Endothelial cell of umbilical vein (primary cell): ENCODE measurements at regions not wholly inside any gene's neighbourhood (a gene's known extent, or its start where the extent isn't known, plus 50 kb on each side); places are given as distances from the start of the nearest gene placed in this dataset.

ENCODE experiments used
- BruUV-seq: library from RNA; stranded (reverse); fragments of 400-500 nt; replicated peaks from 2 replicates; lab custom pipeline; 2021; lab: Mats Ljungman, UMichigan
- CTCF ChIA-PET: fragments of 300-600, 350-600 bp; sonication (Branson Sonifier 250); formaldehyde crosslinking; loops from one replicate; lab custom pipeline; 2021; ENCODE audit warnings: antibody characterized with exemption, inconsistent platforms; lab: Charles Lee
- POLR2A ChIA-PET: fragments of 300-600, 350-600 bp; sonication (Branson Sonifier 250); formaldehyde crosslinking; loops from one replicate; lab custom pipeline; 2021; ENCODE audit warnings: antibody characterized with exemption, inconsistent platforms; lab: Charles Lee
- DNase-seq: peaks from one replicate; pipeline ENCODE4 v3.0.0-alpha.2; 2011; ENCODE audit warnings: low read depth, low spot score
- FAIRE-seq: peaks from 2 replicates; lab custom pipeline; 2011; peaks lifted over from hg19 to GRCh38; lab: Jason Lieb, UNC
- H2AFZ ChIP-seq: 2 replicates; pipeline ENCODE4 v1.6.0; 2012; ENCODE audit warnings: low read depth, low read length, control low read depth, inconsistent platforms
- H3K27ac ChIP-seq: 2 replicates; pipeline ENCODE4 v1.5.1; 2011; ENCODE audit warnings: low read depth, mild to moderate bottlenecking, control low read depth, low read length, moderate library complexity; ENCODE audit not compliant: insufficient read depth
- H3K27me3 ChIP-seq, 2 experiments: 2 replicates each; pipeline versions ENCODE4 v1.6.0 to v1.6.1; 2011; ENCODE audit warnings: low read length in 2 of 2, mixed read lengths in 1 of 2; ENCODE audit not compliant: control insufficient read depth in 2 of 2, insufficient read depth in 2 of 2
- H3K36me3 ChIP-seq, 2 experiments: 2 replicates in 1 of 2; 3 replicates in 1 of 2; pipeline ENCODE4 v1.5.1; 2011; ENCODE audit warnings: low read length in 2 of 2, mild to moderate bottlenecking in 1 of 2, moderate library complexity in 1 of 2; ENCODE audit not compliant: control insufficient read depth in 2 of 2, insufficient read depth in 2 of 2; ENCODE audit errors: extremely low read depth in 1 of 2
- H3K4me1 ChIP-seq: 3 replicates; pipeline ENCODE4 v1.5.1; 2011; ENCODE audit warnings: mild to moderate bottlenecking, low read length; ENCODE audit not compliant: control insufficient read depth, insufficient read depth; ENCODE audit errors: extremely low read depth
- H3K4me2 ChIP-seq: 2 replicates; pipeline ENCODE4 v1.6.1; 2011; ENCODE audit warnings: low read length, control low read depth, mixed read lengths; ENCODE audit not compliant: insufficient read depth
- H3K4me3 ChIP-seq, 3 experiments: fragments of 200-600 bp in 1 of 3; sonication (generic), shearing (Covaris generic) in 1 of 3; replicated peaks in 1 of 3; 2 replicates each; pipeline ENCODE4 v1.5.1; 2011 to 2016; ENCODE audit warnings: control low read depth in 3 of 3, low read length in 3 of 3, mild to moderate bottlenecking in 2 of 3, inconsistent platforms in 1 of 3, low read depth in 1 of 3, moderate library complexity in 1 of 3; ENCODE audit not compliant: insufficient read depth in 1 of 3
- H3K79me2 ChIP-seq: 2 replicates; pipeline ENCODE4 v1.6.0; 2012; ENCODE audit warnings: low read length, inconsistent platforms; ENCODE audit not compliant: control insufficient read depth, insufficient read depth
- H3K9ac ChIP-seq: replicated peaks from 2 replicates; pipeline ENCODE3; 2011; ENCODE audit warnings: low read length, control low read depth; ENCODE audit not compliant: insufficient read depth; ENCODE audit errors: extremely low read depth
- H3K9me1 ChIP-seq: replicated peaks from 3 replicates; pipeline ENCODE4 v1.6.0; 2011; ENCODE audit warnings: mild to moderate bottlenecking, low read length; ENCODE audit not compliant: control insufficient read depth, insufficient read depth; ENCODE audit errors: extremely low read depth
- H3K9me3 ChIP-seq: replicated peaks from 2 replicates; pipeline ENCODE4 v1.5.1; 2012; ENCODE audit warnings: low read length, inconsistent platforms; ENCODE audit not compliant: control insufficient read depth, insufficient read depth
- H4K20me1 ChIP-seq: replicated peaks from 2 replicates; pipeline ENCODE3; 2011; ENCODE audit warnings: mild to moderate bottlenecking, low read length; ENCODE audit not compliant: control insufficient read depth, insufficient read depth; ENCODE audit errors: extremely low read depth
- EZH2 ChIP-seq: IDR thresholded peaks from 2 replicates; pipeline ENCODE4 v1.6.1; 2012; ENCODE audit warnings: borderline replicate concordance, low read depth, mild to moderate bottlenecking, moderate library complexity, low read length, inconsistent platforms; ENCODE audit not compliant: severe bottlenecking
- FOS ChIP-seq: IDR thresholded peaks from 2 replicates; pipeline ENCODE4 v1.6.1; 2011; ENCODE audit warnings: mild to moderate bottlenecking, low read length, moderate library complexity, borderline replicate concordance; ENCODE audit not compliant: insufficient read depth
- GATA2 ChIP-seq: IDR thresholded peaks from 2 replicates; pipeline ENCODE4 v1.7.0; 2011; ENCODE audit warnings: low read depth, mild to moderate bottlenecking, moderate library complexity, mixed read lengths, low read length; ENCODE audit not compliant: insufficient read length, insufficient read depth
- JUN ChIP-seq: IDR thresholded peaks from 2 replicates; pipeline ENCODE4 v1.6.1; 2011; ENCODE audit warnings: borderline replicate concordance, low read depth; ENCODE audit not compliant: insufficient read length, insufficient read depth
- MYC ChIP-seq: IDR thresholded peaks from one replicate; pipeline ENCODE4 v1.6.1; 2011; ENCODE audit warnings: mild to moderate bottlenecking, low read depth, low read length
- POLR2A ChIP-seq: IDR thresholded peaks from 2 replicates; pipeline ENCODE4 v1.6.1; 2012; ENCODE audit warnings: low read depth, mild to moderate bottlenecking, control low read depth, low read length
- POLR2AphosphoS5 ChIP-seq: IDR thresholded peaks from 2 replicates; pipeline ENCODE4 v1.6.1; 2012; ENCODE audit warnings: low read depth, mild to moderate bottlenecking, control low read depth, low read length, moderate library complexity; ENCODE audit not compliant: insufficient read depth
- dilution Hi-C: fragments of 300-500 bp; cut with MboI; formaldehyde crosslinking; loops from one replicate; pipeline ENCODE4 v1.15.0; 2019; ENCODE audit warnings: low sequenced_read_pairs; ENCODE audit not compliant: extremely low pct_ligation_motif_present
- intact Hi-C: fragments of 100-400 bp; cut with micrococcal nuclease; formaldehyde crosslinking; loops from one replicate; pipeline ENCODE4 v1.10.0; 2022
- TF ChIP-seq, protein P1 (sequence below), 2 donors: IDR thresholded peaks; 1 replicate in 1 of 2; 2 replicates in 1 of 2; pipeline ENCODE4 v1.5.1; 2011; ENCODE audit warnings: low read length in 2 of 2, mild to moderate bottlenecking in 2 of 2, moderate library complexity in 2 of 2, control low read depth in 1 of 2, inconsistent platforms in 1 of 2, low read depth in 1 of 2; ENCODE audit not compliant: insufficient read depth in 1 of 2; ENCODE audit errors: extremely low read depth in 1 of 2
- TF ChIP-seq, protein P2 (sequence below): IDR thresholded peaks from 2 replicates; pipeline ENCODE4 v1.6.1; 2011; ENCODE audit not compliant: insufficient read depth, insufficient read length

GRCh38 chr2:145802133-145802532, 1282.2 kb upstream of the ZEB2 start:
- Histone ChIP-seq H3K27ac (no peak overlapping the region), H3K36me3 (no peaks in the 10 kb centered on the region), H3K79me2 (no peaks in the 10 kb centered on the region), H2AFZ (no peak overlapping the region), H3K9me1 (no peaks in the 10 kb centered on the region), H3K4me1 (peaks cover 15% of the 10 kb centered on the region), H3K9me3 (no peaks in the 10 kb centered on the region), H3K4me3 (no peak overlapping the region), H3K9ac (no peak overlapping the region), H3K4me2 (no peak overlapping the region), H4K20me1 (no peaks in the 10 kb centered on the region), H3K27me3 (no peaks in the 10 kb centered on the region)
- ChIA-PET CTCF (no interaction called here), POLR2A (no interaction called here)
- DNase-seq (no peak), FAIRE-seq (no peak)
- intact Hi-C loops (no loop called here), dilution Hi-C loops (no loop called here)
- no TSS peak for BruUV-seq
- TF ChIP-seq POLR2A (no peak), EZH2 (no peak), MYC (no peak), GATA2 (no peak), JUN (no peak), FOS (no peak), POLR2AphosphoS5 (no peak)
- TF ChIP-seq, protein P1, sequence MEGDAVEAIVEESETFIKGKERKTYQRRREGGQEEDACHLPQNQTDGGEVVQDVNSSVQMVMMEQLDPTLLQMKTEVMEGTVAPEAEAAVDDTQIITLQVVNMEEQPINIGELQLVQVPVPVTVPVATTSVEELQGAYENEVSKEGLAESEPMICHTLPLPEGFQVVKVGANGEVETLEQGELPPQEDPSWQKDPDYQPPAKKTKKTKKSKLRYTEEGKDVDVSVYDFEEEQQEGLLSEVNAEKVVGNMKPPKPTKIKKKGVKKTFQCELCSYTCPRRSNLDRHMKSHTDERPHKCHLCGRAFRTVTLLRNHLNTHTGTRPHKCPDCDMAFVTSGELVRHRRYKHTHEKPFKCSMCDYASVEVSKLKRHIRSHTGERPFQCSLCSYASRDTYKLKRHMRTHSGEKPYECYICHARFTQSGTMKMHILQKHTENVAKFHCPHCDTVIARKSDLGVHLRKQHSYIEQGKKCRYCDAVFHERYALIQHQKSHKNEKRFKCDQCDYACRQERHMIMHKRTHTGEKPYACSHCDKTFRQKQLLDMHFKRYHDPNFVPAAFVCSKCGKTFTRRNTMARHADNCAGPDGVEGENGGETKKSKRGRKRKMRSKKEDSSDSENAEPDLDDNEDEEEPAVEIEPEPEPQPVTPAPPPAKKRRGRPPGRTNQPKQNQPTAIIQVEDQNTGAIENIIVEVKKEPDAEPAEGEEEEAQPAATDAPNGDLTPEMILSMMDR (IDR thresholded peaks at IDR 0.05; ENCODE audit: extremely low read depth in 1 of 2, insufficient read depth in 1 of 2, low read depth in 1 of 2, low read length in 2 of 2), result no peak
- TF ChIP-seq, protein P2, sequence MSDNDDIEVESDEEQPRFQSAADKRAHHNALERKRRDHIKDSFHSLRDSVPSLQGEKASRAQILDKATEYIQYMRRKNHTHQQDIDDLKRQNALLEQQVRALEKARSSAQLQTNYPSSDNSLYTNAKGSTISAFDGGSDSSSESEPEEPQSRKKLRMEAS, result no peak
